CD14-positive monocyte (primary cell): ENCODE measurements at regions not wholly inside any gene's neighbourhood (a gene's known extent, or its start where the extent isn't known, plus 50 kb on each side); places are given as distances from the start of the nearest gene placed in this dataset.

Source experiments
- DNase-seq, 3 donors: peaks; one replicate each; pipeline ENCODE4 v3.0.0-alpha.2; 2011 to 2022
- H2AFZ ChIP-seq: 2 replicates; pipeline ENCODE4 v1.6.0; 2012; ENCODE audit warnings: mild to moderate bottlenecking, low read depth, low read length, inconsistent platforms; ENCODE audit not compliant: insufficient read depth, poor library complexity, severe bottlenecking
- H3K27ac ChIP-seq, 2 donors: 1 replicate in 1 of 2; 2 replicates in 1 of 2; pipeline ENCODE4 v1.5.1; 2012 to 2013; ENCODE audit warnings: low read length in 2 of 2, control low read depth in 1 of 2, inconsistent platforms in 1 of 2, low read depth in 1 of 2, mild to moderate bottlenecking in 1 of 2
- H3K27me3 ChIP-seq, 2 donors: one replicate each; pipeline versions ENCODE4 v1.6.0 to v1.6.1; 2011 to 2013; ENCODE audit warnings: low read length in 2 of 2; ENCODE audit not compliant: control insufficient read depth in 2 of 2, insufficient read depth in 2 of 2
- H3K36me3 ChIP-seq, 2 donors: replicated peaks in 1 of 2; 1 replicate in 1 of 2; 2 replicates in 1 of 2; pipeline versions ENCODE4 v1.5.1 to v1.6.1; 2012 to 2013; ENCODE audit warnings: low read length in 2 of 2, control low read depth in 1 of 2, inconsistent platforms in 1 of 2, mild to moderate bottlenecking in 1 of 2; ENCODE audit not compliant: insufficient read depth in 2 of 2, control insufficient read depth in 1 of 2
- H3K4me1 ChIP-seq, 2 donors: 1 replicate in 1 of 2; 2 replicates in 1 of 2; pipeline versions ENCODE4 v1.5.1 to v1.6.1; 2012 to 2013; ENCODE audit warnings: low read length in 2 of 2, control low read depth in 1 of 2, inconsistent platforms in 1 of 2, mild to moderate bottlenecking in 1 of 2, moderate library complexity in 1 of 2; ENCODE audit not compliant: insufficient read depth in 2 of 2, control insufficient read depth in 1 of 2
- H3K4me2 ChIP-seq: replicated peaks from 2 replicates; pipeline ENCODE3; 2012; ENCODE audit warnings: low read length, moderate library complexity, mild to moderate bottlenecking; ENCODE audit not compliant: poor library complexity, severe bottlenecking; ENCODE audit errors: extremely low read depth
- H3K4me3 ChIP-seq, 3 experiments: fragments of 200-600 bp in 1 of 3; sonication (generic) in 1 of 3; replicated peaks in 1 of 3; 1 replicate in 2 of 3; 2 replicates in 1 of 3; pipeline ENCODE4 v1.5.1; 2011 to 2013; ENCODE audit warnings: low read length in 3 of 3, mild to moderate bottlenecking in 3 of 3, control low read depth in 2 of 3, low read depth in 2 of 3, inconsistent platforms in 1 of 3, moderate library complexity in 1 of 3
- H3K79me2 ChIP-seq: 2 replicates; pipeline ENCODE4 v1.6.0; 2012; ENCODE audit warnings: mild to moderate bottlenecking, control low read depth, inconsistent platforms, low read length, moderate library complexity; ENCODE audit not compliant: insufficient read depth
- H3K9ac ChIP-seq: 2 replicates; pipeline ENCODE4 v1.6.0; 2017; ENCODE audit warnings: low read length, mild to moderate bottlenecking; ENCODE audit not compliant: insufficient read depth, poor library complexity, severe bottlenecking
- H3K9me3 ChIP-seq, 2 donors: replicated peaks in 1 of 2; 1 replicate in 1 of 2; 2 replicates in 1 of 2; pipeline versions ENCODE4 v1.5.1 to v1.6.1; 2012 to 2013; ENCODE audit warnings: low read length in 2 of 2, control low read depth in 1 of 2; ENCODE audit not compliant: control insufficient read depth in 1 of 2, insufficient read depth in 1 of 2
- H4K20me1 ChIP-seq: 2 replicates; pipeline ENCODE4 v1.6.0; 2012; ENCODE audit warnings: mild to moderate bottlenecking, low read length, control low read depth, moderate library complexity; ENCODE audit not compliant: insufficient read depth
- H3K27ac Mint-ChIP-seq, 7 donors: one replicate each; pipeline ENCODE4 v1.8.0; 2020; ENCODE audit warnings: mild to moderate bottlenecking in 7 of 7, mixed read lengths in 7 of 7, moderate library complexity in 6 of 7, inconsistent platforms in 2 of 7
- H3K27me3 Mint-ChIP-seq, 3 donors: one replicate each; pipeline ENCODE4 v1.8.0; 2021 to 2022; ENCODE audit warnings: low read depth in 3 of 3, mild to moderate bottlenecking in 3 of 3, mixed read lengths in 3 of 3, moderate library complexity in 3 of 3, inconsistent platforms in 1 of 3
- H3K36me3 Mint-ChIP-seq, 2 donors: one replicate each; pipeline ENCODE4 v1.8.0; 2020; ENCODE audit warnings: mixed read lengths in 2 of 2, inconsistent platforms in 1 of 2, mild to moderate bottlenecking in 1 of 2
- H3K4me1 Mint-ChIP-seq: one replicate; pipeline ENCODE4 v1.8.0; 2020; ENCODE audit warnings: mild to moderate bottlenecking, mixed read lengths
- H3K4me3 Mint-ChIP-seq, 2 donors: one replicate each; pipeline ENCODE4 v1.8.0; 2020; ENCODE audit warnings: mild to moderate bottlenecking in 2 of 2, mixed read lengths in 2 of 2, moderate library complexity in 1 of 2
- H3K9me3 Mint-ChIP-seq, 7 donors: one replicate each; pipeline ENCODE4 v1.8.0; 2020 to 2022; ENCODE audit warnings: mixed read lengths in 7 of 7, mild to moderate bottlenecking in 6 of 7, moderate library complexity in 6 of 7, inconsistent platforms in 2 of 7
- WGBS: methylation state at CpG from one replicate; pipeline ENCODE4 v1.1.5; 2013; ENCODE audit warnings: missing lambda C conversion rate; ENCODE audit not compliant: insufficient coverage; 5-methylcytosine and 5-hydroxymethylcytosine counted together
- intact Hi-C, 2 donors: fragments of 100-400 bp; cut with micrococcal nuclease; formaldehyde crosslinking; loops; one replicate each; pipeline versions ENCODE4 v1.15.0 to v1.15.1; 2023
- TF ChIP-seq, protein P1 (sequence below): fragments of 200-600 bp; IDR thresholded peaks from one replicate; pipeline ENCODE4 v1.8.0; 2022; ENCODE audit warnings: antibody characterized with exemption, mild to moderate bottlenecking

DNA sequence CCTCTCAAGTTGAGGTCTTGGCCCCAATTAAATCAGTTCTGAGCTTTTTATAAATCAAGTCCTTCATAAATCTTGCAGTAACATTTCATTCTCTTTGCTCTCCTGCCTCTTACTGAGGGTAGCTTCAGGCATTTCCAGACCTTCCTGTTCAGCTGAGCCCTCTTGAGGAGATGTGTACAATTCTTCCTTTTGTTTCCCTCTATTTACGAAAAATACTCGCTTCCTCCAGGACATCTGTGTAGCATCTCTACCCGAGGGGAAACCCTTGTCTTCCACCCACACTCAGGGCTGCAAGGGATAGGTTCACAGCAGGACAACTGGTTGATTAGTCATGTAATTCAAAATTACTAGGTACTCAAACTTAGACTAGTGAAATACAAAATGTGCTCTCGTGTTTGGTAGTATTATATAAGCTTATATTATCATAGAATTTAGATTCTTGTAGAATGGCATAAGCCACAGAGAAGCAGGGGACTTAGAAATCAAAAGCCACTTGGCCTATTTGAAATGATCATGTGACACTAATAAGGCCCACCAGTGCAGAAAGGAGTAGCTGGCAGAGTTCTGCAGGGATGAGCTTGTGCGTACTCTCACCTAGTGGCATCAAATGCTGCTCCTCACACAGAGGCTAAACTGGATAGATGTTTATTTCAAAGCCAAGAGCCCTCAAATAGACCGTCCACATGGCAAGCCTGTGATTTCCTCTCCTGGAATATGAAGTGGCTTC is 126.7 kb downstream of the GDAP2 start:
- TF ChIP-seq, protein P1, sequence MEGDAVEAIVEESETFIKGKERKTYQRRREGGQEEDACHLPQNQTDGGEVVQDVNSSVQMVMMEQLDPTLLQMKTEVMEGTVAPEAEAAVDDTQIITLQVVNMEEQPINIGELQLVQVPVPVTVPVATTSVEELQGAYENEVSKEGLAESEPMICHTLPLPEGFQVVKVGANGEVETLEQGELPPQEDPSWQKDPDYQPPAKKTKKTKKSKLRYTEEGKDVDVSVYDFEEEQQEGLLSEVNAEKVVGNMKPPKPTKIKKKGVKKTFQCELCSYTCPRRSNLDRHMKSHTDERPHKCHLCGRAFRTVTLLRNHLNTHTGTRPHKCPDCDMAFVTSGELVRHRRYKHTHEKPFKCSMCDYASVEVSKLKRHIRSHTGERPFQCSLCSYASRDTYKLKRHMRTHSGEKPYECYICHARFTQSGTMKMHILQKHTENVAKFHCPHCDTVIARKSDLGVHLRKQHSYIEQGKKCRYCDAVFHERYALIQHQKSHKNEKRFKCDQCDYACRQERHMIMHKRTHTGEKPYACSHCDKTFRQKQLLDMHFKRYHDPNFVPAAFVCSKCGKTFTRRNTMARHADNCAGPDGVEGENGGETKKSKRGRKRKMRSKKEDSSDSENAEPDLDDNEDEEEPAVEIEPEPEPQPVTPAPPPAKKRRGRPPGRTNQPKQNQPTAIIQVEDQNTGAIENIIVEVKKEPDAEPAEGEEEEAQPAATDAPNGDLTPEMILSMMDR, result no peak

DNA sequence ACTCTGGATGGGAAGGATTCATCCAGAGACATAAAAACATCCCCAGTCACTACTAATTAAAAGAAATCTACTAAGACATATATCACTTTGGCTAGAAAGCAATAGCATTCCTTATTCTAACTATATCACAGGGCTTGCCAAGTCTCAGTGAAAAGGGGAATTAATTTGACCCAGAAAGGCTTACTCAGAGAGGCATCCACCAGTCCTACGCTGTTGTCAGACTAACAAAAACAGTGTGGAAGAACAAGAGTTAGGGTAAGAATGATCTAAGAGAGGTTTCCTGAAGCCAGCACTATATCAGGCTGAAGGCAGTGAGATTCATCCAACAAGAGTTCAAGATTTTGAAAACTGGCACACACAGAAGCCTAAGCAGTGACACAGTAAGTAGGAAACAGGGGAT is 126.1 kb downstream of the GDAP2 start:
- H3K27ac Mint-ChIP-seq, result no peak overlapping the region
- H3K9me3 Mint-ChIP-seq, result peaks cover 0 to 5% (median 0%) of the 10 kb centered on the region in 7 donors
- H3K4me2 ChIP-seq, result no peak overlapping the region
- H3K27me3 ChIP-seq, result no peaks in the 10 kb centered on the region
- H3K79me2 ChIP-seq, result no peaks in the 10 kb centered on the region
- intact Hi-C loops, result no loop called here
- no peak overlapping the region for H3K9ac ChIP-seq
- 90% methylated on average over 1 of the region's 1 CpG for WGBS
- no peak overlapping the region for H3K4me3 Mint-ChIP-seq
- peaks cover 4 to 9% (median 7%) of the 10 kb centered on the region in 3 donors for H3K27me3 Mint-ChIP-seq
- no peak overlapping the region for H2AFZ ChIP-seq
- H3K36me3 ChIP-seq, result no peaks in the 10 kb centered on the region
- H3K4me1 ChIP-seq, result no peaks in the 10 kb centered on the region
- TF ChIP-seq, protein P1, result no peak
- no peak overlapping the region for H3K27ac ChIP-seq
- H3K9me3 ChIP-seq, result no peaks in the 10 kb centered on the region
- no peaks in the 10 kb centered on the region for H3K4me1 Mint-ChIP-seq
- H3K4me3 ChIP-seq, result no peak overlapping the region
- DNase-seq, result no peak
- H3K36me3 Mint-ChIP-seq, result no peaks in the 10 kb centered on the region
- no peaks in the 10 kb centered on the region for H4K20me1 ChIP-seq

More for the DNA sequence above, 126.7 kb downstream of the GDAP2 start:
- Histone ChIP-seq H3K9me3 (no peaks in the 10 kb centered on the region), H3K4me1 (no peaks in the 10 kb centered on the region), H3K9ac (no peak overlapping the region), H3K4me3 (no peak overlapping the region), H4K20me1 (no peaks in the 10 kb centered on the region), H3K4me2 (no peak overlapping the region), H3K27ac (no peak overlapping the region), H2AFZ (no peak overlapping the region), H3K27me3 (no peaks in the 10 kb centered on the region), H3K79me2 (no peaks in the 10 kb centered on the region), H3K36me3 (no peaks in the 10 kb centered on the region)
- Mint-ChIP-seq H3K27me3 (peaks cover 4 to 9% (median 7%) of the 10 kb centered on the region in 3 donors), H3K4me1 (no peaks in the 10 kb centered on the region), H3K9me3 (peaks cover 0 to 5% (median 0%) of the 10 kb centered on the region in 7 donors), H3K36me3 (no peaks in the 10 kb centered on the region), H3K4me3 (no peak overlapping the region), H3K27ac (no peak overlapping the region)
- no peak for DNase-seq
- whole genome bisulfite sequencing, result 90% methylated on average over 2 of the region's 6 CpGs
- intact Hi-C loops, result no loop called here
